ENCODE measurements at regions not wholly inside any gene's neighbourhood (a gene's known extent, or its start where the extent isn't known, plus 50 kb on each side); places are given as distances from the start of the nearest gene placed in this dataset.
"Not testable (repeated sequence)": the region's sequence is repeated elsewhere in the genome, so short reads cannot be mapped to it uniquely, and the experiment has no call there.

DNA sequence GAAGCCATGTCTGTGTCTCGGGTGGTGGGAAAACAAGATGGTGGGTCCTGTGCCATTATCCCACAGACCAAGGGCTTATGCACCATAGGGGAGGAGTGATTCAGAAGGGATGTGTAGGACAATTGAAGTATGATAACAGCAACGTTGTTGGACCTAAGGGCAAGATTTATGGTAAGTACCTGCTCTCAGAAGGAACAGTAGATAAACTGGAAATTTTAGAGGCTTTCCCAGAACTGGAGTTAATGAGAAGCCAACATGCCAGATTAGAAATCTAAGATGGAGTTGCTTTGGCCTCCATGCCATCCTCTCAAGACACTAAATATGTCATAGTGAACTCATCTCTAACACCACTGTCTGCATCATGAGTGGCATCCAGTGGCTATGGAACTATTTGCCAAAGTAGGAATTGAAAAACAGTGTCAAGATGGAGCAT lies 84.7 kb upstream of the MYLIP start:
- Histone ChIP-seq H3K27me3 (ENCODE audit: control insufficient read depth, insufficient read depth, low read length) (no peaks in the 10 kb centered on the region), H3K36me3 (ENCODE audit: control insufficient read depth, insufficient read depth, low read length) (no peaks in the 10 kb centered on the region), H3K4me3 (ENCODE audit: low read depth, low read length) (no peak overlapping the region)
- no peak for DNase-seq (ENCODE audit: low read depth)
- TF ChIP-seq, protein P1, sequence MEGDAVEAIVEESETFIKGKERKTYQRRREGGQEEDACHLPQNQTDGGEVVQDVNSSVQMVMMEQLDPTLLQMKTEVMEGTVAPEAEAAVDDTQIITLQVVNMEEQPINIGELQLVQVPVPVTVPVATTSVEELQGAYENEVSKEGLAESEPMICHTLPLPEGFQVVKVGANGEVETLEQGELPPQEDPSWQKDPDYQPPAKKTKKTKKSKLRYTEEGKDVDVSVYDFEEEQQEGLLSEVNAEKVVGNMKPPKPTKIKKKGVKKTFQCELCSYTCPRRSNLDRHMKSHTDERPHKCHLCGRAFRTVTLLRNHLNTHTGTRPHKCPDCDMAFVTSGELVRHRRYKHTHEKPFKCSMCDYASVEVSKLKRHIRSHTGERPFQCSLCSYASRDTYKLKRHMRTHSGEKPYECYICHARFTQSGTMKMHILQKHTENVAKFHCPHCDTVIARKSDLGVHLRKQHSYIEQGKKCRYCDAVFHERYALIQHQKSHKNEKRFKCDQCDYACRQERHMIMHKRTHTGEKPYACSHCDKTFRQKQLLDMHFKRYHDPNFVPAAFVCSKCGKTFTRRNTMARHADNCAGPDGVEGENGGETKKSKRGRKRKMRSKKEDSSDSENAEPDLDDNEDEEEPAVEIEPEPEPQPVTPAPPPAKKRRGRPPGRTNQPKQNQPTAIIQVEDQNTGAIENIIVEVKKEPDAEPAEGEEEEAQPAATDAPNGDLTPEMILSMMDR (IDR thresholded peaks at IDR 0.05; ENCODE audit: insufficient read depth, low read length, severe bottlenecking), result no peak
- peak; percentile 79 for FAIRE-seq

DNA sequence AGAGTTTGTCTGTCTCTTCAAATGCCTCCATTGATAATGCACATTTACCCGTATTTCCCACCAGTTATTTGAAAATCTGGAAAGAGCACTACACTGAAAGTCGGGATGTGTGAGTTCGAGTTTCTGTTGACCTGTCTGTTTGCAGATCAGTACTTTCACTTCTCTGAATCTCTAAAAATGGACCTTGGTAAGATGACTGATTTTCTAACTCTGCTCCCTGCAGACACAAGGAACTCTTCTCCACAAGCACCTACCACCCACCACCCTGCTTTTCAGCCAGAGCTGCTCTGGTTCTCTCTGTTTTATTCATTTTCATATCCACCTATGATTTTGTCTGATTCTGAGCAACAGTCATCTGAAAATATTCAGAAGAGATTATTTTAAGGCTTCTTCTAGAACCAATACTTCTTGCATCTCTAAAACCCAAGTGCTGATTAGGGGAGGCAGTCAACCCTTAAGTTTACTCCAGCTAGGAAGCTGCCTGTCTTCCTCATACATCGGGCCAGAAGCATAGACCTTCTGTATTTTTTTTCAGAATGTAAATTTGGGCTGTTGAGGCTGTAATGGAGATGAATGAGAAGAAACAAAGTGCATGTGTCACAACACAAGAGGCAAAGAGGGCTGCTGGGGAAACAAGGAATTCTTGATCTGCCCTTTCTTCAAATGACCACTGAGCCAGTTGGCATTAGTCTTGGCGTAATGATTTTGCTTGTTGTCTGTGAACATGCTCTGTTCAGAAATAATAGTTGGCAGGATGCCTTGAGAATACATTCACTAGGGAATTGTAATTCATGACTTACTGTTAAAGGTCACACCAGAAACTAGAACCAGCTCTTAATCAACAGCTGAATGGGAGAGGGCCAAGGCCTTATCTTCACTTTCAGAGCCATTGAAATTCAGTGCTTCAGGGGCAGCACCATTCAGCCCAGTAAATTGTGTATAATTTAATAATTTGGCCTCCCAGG lies 85.4 kb upstream of the MYLIP start:
- FAIRE-seq (no peak), DNase-seq (ENCODE audit: low read depth) (no peak)
- H3K4me3 ChIP-seq (ENCODE audit: low read depth, low read length), result no peak overlapping the region
- H3K27me3 ChIP-seq (ENCODE audit: control insufficient read depth, insufficient read depth, low read length), result no peaks in the 10 kb centered on the region
- TF ChIP-seq, protein P1 (IDR thresholded peaks at IDR 0.05; ENCODE audit: insufficient read depth, low read length, severe bottlenecking), result no peak
- no peaks in the 10 kb centered on the region for H3K36me3 ChIP-seq (ENCODE audit: control insufficient read depth, insufficient read depth, low read length)

DNA sequence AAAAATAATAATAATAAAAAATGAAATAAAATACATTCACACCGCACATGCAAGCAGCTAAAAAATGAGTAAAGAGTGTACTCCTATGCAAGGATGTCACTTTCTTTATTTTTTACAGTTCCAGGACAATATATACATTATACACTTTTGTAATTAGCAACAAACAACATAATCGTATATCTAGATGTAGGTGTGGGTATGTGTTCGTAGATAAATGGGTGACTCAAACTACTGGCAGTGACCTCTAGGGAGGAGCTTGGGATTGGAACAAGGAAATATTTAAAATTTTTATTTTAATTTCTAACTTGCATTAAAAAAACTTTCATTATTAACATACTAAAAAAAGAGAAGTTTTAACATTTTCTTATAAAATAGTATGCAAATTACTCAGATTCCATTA lies 86.1 kb upstream of the MYLIP start:
- Histone ChIP-seq H3K36me3 (ENCODE audit: control insufficient read depth, insufficient read depth, low read length) (no peaks in the 10 kb centered on the region), H3K4me3 (ENCODE audit: low read depth, low read length) (no peak overlapping the region), H3K27me3 (ENCODE audit: control insufficient read depth, insufficient read depth, low read length) (no peaks in the 10 kb centered on the region)
- TF ChIP-seq, protein P1 (IDR thresholded peaks at IDR 0.05; ENCODE audit: insufficient read depth, low read length, severe bottlenecking), result no peak
- FAIRE-seq (no peak), DNase-seq (ENCODE audit: low read depth) (no peak)

DNA sequence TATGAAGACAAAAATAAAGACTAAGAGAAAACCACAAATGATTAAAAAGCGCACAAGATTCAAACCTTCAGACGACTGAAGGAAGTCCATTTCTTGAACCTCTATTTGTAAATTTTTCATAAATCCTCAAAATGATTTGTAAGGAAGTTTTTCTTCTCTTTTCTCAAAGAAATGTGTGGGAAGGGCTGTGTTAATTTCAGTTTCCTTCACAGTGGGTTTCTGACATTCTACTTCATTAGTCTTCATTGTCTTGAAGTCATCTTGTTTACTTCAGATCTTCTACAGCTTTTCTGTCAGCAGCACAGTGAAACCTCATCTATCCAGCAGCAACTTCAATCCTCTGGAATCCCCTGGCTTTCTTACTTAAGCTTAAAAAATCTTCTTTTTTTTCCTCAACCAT lies 87.6 kb upstream of the MYLIP start:
- no peak overlapping the region for H3K4me3 ChIP-seq (ENCODE audit: low read depth, low read length)
- TF ChIP-seq, protein P1 (IDR thresholded peaks at IDR 0.05; ENCODE audit: insufficient read depth, low read length, severe bottlenecking), result no peak
- no peaks in the 10 kb centered on the region for H3K36me3 ChIP-seq (ENCODE audit: control insufficient read depth, insufficient read depth, low read length)
- H3K27me3 ChIP-seq (ENCODE audit: control insufficient read depth, insufficient read depth, low read length), result no peaks in the 10 kb centered on the region
- no peak for FAIRE-seq
- no peak for DNase-seq (ENCODE audit: low read depth)

DNA sequence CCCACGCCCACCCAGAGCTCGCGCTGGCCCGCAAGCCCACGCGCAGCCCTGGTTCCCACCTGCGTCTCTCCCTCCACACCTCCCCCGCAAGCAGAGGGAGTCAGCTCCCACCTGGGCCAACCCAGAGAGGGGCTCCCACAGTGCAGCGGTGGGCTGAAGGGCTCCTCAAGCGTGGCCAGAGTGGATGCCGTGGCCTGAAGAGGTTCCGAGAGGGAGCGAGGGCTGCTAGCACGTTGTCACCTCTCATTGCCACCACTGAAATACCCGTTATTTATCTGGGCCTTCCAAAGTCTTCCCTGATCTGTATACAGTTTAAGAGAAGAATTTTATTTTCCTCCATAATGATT lies 88.3 kb upstream of the MYLIP start:
- no peaks in the 10 kb centered on the region for H3K27me3 ChIP-seq (ENCODE audit: control insufficient read depth, insufficient read depth, low read length)
- FAIRE-seq (no peak), DNase-seq (ENCODE audit: low read depth) (no peak)
- TF ChIP-seq, protein P1 (IDR thresholded peaks at IDR 0.05; ENCODE audit: insufficient read depth, low read length, severe bottlenecking), result no peak
- H3K4me3 ChIP-seq (ENCODE audit: low read depth, low read length), result no peak overlapping the region
- no peaks in the 10 kb centered on the region for H3K36me3 ChIP-seq (ENCODE audit: control insufficient read depth, insufficient read depth, low read length)

DNA sequence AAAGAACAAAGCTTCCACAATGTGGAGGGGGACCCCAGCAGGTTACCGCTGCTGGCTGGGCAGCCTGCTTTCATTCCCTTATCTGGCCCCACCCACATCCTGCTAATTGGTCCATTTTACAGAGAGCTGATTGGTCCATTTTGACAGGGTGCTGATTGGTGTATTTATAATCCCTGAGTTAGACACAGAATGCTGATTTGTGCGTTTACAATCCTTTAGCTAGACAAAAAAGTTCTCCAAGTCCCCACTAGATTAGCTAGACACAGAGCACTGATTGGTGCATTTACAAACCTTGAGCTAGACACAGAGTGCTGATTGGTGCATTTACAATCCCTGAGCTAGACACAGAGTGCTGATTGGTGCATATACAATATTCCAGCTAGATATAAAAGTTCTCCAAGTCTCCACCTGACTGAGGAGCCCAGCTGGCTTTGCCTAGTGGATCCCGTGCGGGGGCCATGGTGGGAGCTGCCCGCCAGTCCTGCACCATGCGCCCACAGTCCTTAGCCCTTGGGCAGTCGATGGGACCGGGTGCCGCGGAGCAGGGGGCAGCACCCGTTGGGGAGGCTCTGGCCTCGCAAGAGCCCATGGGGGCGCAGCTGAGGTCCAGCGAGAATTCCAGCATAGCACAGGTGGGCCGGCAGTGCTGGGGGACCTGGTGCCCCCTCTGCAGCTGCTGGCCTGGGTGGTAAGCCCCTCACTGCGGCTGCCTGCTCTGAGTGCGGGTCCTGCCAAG lies 88.8 kb upstream of the MYLIP start:
- H3K4me3 ChIP-seq (ENCODE audit: low read depth, low read length); H3K36me3 ChIP-seq (ENCODE audit: control insufficient read depth, insufficient read depth, low read length); DNase-seq (ENCODE audit: low read depth); FAIRE-seq; H3K27me3 ChIP-seq (ENCODE audit: control insufficient read depth, insufficient read depth, low read length): not testable (repeated sequence)

All from bronchial epithelial cell (primary cell).